ENCODE measurements at regions not wholly inside any gene's neighbourhood (a gene's known extent, or its start where the extent isn't known, plus 50 kb on each side); places are given as distances from the start of the nearest gene placed in this dataset.
A peak's percentile ranks its signal among the peaks of the same experiment; 100 is the strongest.

DNA sequence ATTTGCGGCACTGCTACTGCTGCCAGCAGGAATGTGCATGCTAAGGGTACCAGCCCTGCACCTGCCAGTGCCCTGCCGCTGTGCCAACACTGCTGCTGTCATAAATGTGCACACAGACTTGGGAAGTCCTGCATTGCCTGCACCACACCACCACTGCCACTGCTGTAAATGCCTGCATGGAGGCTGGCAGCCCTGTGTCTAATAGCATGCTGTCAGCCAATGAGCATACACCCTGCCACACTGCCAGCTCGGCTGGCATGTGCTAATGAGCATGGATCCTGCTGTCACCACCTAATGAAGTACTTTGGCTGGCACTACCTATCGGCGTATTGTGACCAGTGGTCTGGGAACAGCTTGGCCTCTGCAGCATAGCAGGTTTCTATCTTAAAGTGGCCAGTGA, 981.8 kb upstream of the GBE1 start:
- CTCF ChIA-PET, result no interaction called here
- H3K36me3 ChIP-seq (ENCODE audit: low read depth, low read length), result no peaks in the 10 kb centered on the region
- DNase-seq (no peak), ATAC-seq (no peak)
- H3K9me2 ChIP-seq (replicated peaks; ENCODE audit: low read length), result no peaks in the 10 kb centered on the region
- no peak for TF ChIP-seq EZH2phosphoT487 (IDR thresholded peaks at IDR 0.05; ENCODE audit: borderline replicate concordance, low read length)
- TF ChIP-seq EZH2 (IDR thresholded peaks at IDR 0.05; ENCODE audit: low read length, unreplicated experiment), result no peak
- TF ChIP-seq CTCF (conservative IDR thresholded peaks at IDR 0.05; ENCODE audit: low read depth, low read length), result no peak
- H3K9me3 ChIP-seq (ENCODE audit: low read length), result no peaks in the 10 kb centered on the region
- no peaks in the 10 kb centered on the region for H3F3A ChIP-seq (ENCODE audit: low read length, unreplicated experiment)
- no peak overlapping the region for H3K4me3 ChIP-seq (ENCODE audit: low read length)
- no peaks in the 10 kb centered on the region for H4K20me1 ChIP-seq (ENCODE audit: low read length)
- BruUV-seq (replicated peaks), result no TSS peak
- intact Hi-C loops (cut with micrococcal nuclease), result no loop called here
- H2AFZ ChIP-seq (ENCODE audit: low read length), result no peak overlapping the region
- H3K9ac ChIP-seq (ENCODE audit: low read length), result no peak overlapping the region
- H3K4me1 ChIP-seq (ENCODE audit: insufficient read depth, low read length), result peaks cover 6% of the 10 kb centered on the region; the same call in 1 of the 2 replicates
- no peak overlapping the region for H3K27ac ChIP-seq (ENCODE audit: low read length)
- no peak overlapping the region for H3K4me2 ChIP-seq (ENCODE audit: low read length)
- POLR2A ChIA-PET (ENCODE audit: unreplicated experiment), result no interaction called here
- no peaks in the 10 kb centered on the region for H3K79me2 ChIP-seq (ENCODE audit: low read length)
- no peaks in the 10 kb centered on the region for H3K27me3 ChIP-seq (ENCODE audit: low read length)

- H3K27ac ChIP-seq (ENCODE audit: low read length), result no peak overlapping the region
- DNase-seq, result no peak
- ChIA-PET POLR2A (ENCODE audit: unreplicated experiment) (no interaction called here), CTCF (no interaction called here)
- no peak overlapping the region for H3K4me2 ChIP-seq (ENCODE audit: low read length)
- no peak for TF ChIP-seq EZH2phosphoT487 (IDR thresholded peaks at IDR 0.05; ENCODE audit: borderline replicate concordance, low read length)
- TF ChIP-seq EZH2 (IDR thresholded peaks at IDR 0.05; ENCODE audit: low read length, unreplicated experiment), result no peak
- TF ChIP-seq CTCF (conservative IDR thresholded peaks at IDR 0.05; ENCODE audit: low read depth, low read length), result no peak
- intact Hi-C loops (cut with micrococcal nuclease), result no loop called here
- H3K9ac ChIP-seq (ENCODE audit: low read length), result no peak overlapping the region
- no peaks in the 10 kb centered on the region for H3K36me3 ChIP-seq (ENCODE audit: low read depth, low read length)
- H2AFZ ChIP-seq (ENCODE audit: low read length), result no peak overlapping the region
- no TSS peak for BruUV-seq (replicated peaks)
- H3K27me3 ChIP-seq (ENCODE audit: low read length), result no peaks in the 10 kb centered on the region
- no peaks in the 10 kb centered on the region for H3K79me2 ChIP-seq (ENCODE audit: low read length)
- no peaks in the 10 kb centered on the region for H3K9me2 ChIP-seq (replicated peaks; ENCODE audit: low read length)
- H3K4me3 ChIP-seq (ENCODE audit: low read length), result no peak overlapping the region
- H3K4me1 ChIP-seq (ENCODE audit: insufficient read depth, low read length), result peaks cover 6% of the 10 kb centered on the region; the same call in 1 of the 2 replicates
- H3F3A ChIP-seq (ENCODE audit: low read length, unreplicated experiment), result no peaks in the 10 kb centered on the region
- no peaks in the 10 kb centered on the region for H3K9me3 ChIP-seq (ENCODE audit: low read length)
- no peaks in the 10 kb centered on the region for H4K20me1 ChIP-seq (ENCODE audit: low read length)
- no peak for ATAC-seq
Observed at GRCh38 chr3:82741346-82741745, 979.9 kb upstream of the GBE1 start.

- no peak overlapping the region for H3K4me2 ChIP-seq (ENCODE audit: low read length)
- intact Hi-C loops (cut with micrococcal nuclease), result no loop called here
- H3K4me1 ChIP-seq (ENCODE audit: insufficient read depth, low read length), result 0 out of 2 replicates have a peak, but pooled peaks cover 6% of the 10 kb centered on the region
- H3K9me3 ChIP-seq (ENCODE audit: low read length), result no peaks in the 10 kb centered on the region
- no peaks in the 10 kb centered on the region for H4K20me1 ChIP-seq (ENCODE audit: low read length)
- H3K9me2 ChIP-seq (replicated peaks; ENCODE audit: low read length), result no peaks in the 10 kb centered on the region
- no TSS peak for BruUV-seq (replicated peaks)
- no peaks in the 10 kb centered on the region for H3K79me2 ChIP-seq (ENCODE audit: low read length)
- no peaks in the 10 kb centered on the region for H3K36me3 ChIP-seq (ENCODE audit: low read depth, low read length)
- no peaks in the 10 kb centered on the region for H3F3A ChIP-seq (ENCODE audit: low read length, unreplicated experiment)
- DNase-seq (peak; percentile 34), ATAC-seq (peak; percentile 77)
- no peak overlapping the region for H3K9ac ChIP-seq (ENCODE audit: low read length)
- CTCF ChIA-PET, result no interaction called here
- H2AFZ ChIP-seq (ENCODE audit: low read length), result no peak overlapping the region
- H3K27ac ChIP-seq (ENCODE audit: low read length), result no peak overlapping the region
- TF ChIP-seq EZH2 (IDR thresholded peaks at IDR 0.05; ENCODE audit: low read length, unreplicated experiment), result no peak
- no peak overlapping the region for H3K4me3 ChIP-seq (ENCODE audit: low read length)
- POLR2A ChIA-PET (ENCODE audit: unreplicated experiment), result no interaction called here
- H3K27me3 ChIP-seq (ENCODE audit: low read length), result no peaks in the 10 kb centered on the region
Observed at GRCh38 chr3:82739390-82739789, 977.9 kb upstream of the GBE1 start.

All from PC-3 (cell line).